SK-N-SH (cell line): ENCODE measurements at regions not wholly inside any gene's neighbourhood (a gene's known extent, or its start where the extent isn't known, plus 50 kb on each side); places are given as distances from the start of the nearest gene placed in this dataset.

ENCODE experiments used
- CTCF ChIA-PET: fragments of 300-600, 350-600 bp; formaldehyde crosslinking; extraction: SDS; loops from one replicate; lab custom pipeline; 2021; lab: Yijun Ruan, JAX
- POLR2A ChIA-PET: fragments of 350-600 bp; sonication (Branson Sonifier 250); formaldehyde crosslinking; extraction: SDS; loops from one replicate; lab custom pipeline; 2020; ENCODE audit warnings: antibody characterized with exemption, inconsistent platforms; lab: Yijun Ruan, JAX
- DNase-seq: peaks from one replicate; pipeline ENCODE4 v3.0.0; 2012
- H2AFZ ChIP-seq: fragments of 200-600 bp; sonication (generic); 2 replicates; pipeline ENCODE4 v1.8.1; 2016; ENCODE audit warnings: antibody characterized with exemption, mild to moderate bottlenecking, low read depth
- H3F3A ChIP-seq: fragments of 200-600 bp; sonication (generic); replicated peaks from 2 replicates; pipeline ENCODE3; 2016; ENCODE audit warnings: antibody characterized with exemption, mild to moderate bottlenecking; ENCODE audit not compliant: insufficient read depth
- H3K27ac ChIP-seq, 2 experiments: fragments of 200-500 bp in 1 of 2; fragments of 200-600 bp in 1 of 2; sonication (Bioruptor generic) in 1 of 2; sonication (generic), shearing (Covaris generic) in 1 of 2; 2 replicates each; pipeline versions ENCODE4 v1.5.1 to v1.6.1; 2014 to 2016; ENCODE audit warnings: low read depth in 2 of 2, inconsistent platforms in 1 of 2, low read length in 1 of 2, mild to moderate bottlenecking in 1 of 2, mixed read lengths in 1 of 2
- H3K27me3 ChIP-seq: fragments of 200-600 bp; sonication (generic), shearing (Covaris generic); 2 replicates; pipeline ENCODE4 v1.6.1; 2016; ENCODE audit warnings: mixed run types; ENCODE audit not compliant: insufficient read depth
- H3K36me3 ChIP-seq, 2 experiments: fragments of 200-500 bp in 1 of 2; fragments of 200-600 bp in 1 of 2; sonication (Bioruptor generic) in 1 of 2; sonication (generic) in 1 of 2; replicated peaks in 1 of 2; 2 replicates each; pipeline versions ENCODE3 to v1.5.1; 2014 to 2016; ENCODE audit warnings: low read length in 1 of 2, mild to moderate bottlenecking in 1 of 2; ENCODE audit not compliant: insufficient read depth in 2 of 2, control insufficient read depth in 1 of 2
- H3K4me1 ChIP-seq, 2 experiments: fragments of 200-500 bp in 1 of 2; fragments of 200-600 bp in 1 of 2; sonication (Bioruptor generic) in 1 of 2; sonication (generic), shearing (Covaris generic) in 1 of 2; 2 replicates each; pipeline versions ENCODE4 v1.5.1 to v1.6.1; 2014 to 2016; ENCODE audit warnings: low read depth in 1 of 2, low read length in 1 of 2, mixed run types in 1 of 2; ENCODE audit not compliant: insufficient read depth in 2 of 2, control insufficient read depth in 1 of 2
- H3K4me2 ChIP-seq: fragments of 200-600 bp; sonication (generic), shearing (Covaris generic); 2 replicates; pipeline ENCODE4 v1.6.1; 2017; ENCODE audit warnings: mixed run types
- H3K4me3 ChIP-seq, 2 experiments: fragments of 200-500 bp in 1 of 2; fragments of 200-600 bp in 1 of 2; sonication (Bioruptor generic) in 1 of 2; sonication (generic), shearing (Covaris generic) in 1 of 2; 2 replicates each; pipeline versions ENCODE4 v1.5.1 to v1.8.1; 2014 to 2016; ENCODE audit warnings: low read depth in 2 of 2, inconsistent platforms in 1 of 2, low read length in 1 of 2, mild to moderate bottlenecking in 1 of 2, mixed read lengths in 1 of 2, moderate library complexity in 1 of 2
- H3K79me2 ChIP-seq: fragments of 200-600 bp; sonication (generic); 2 replicates; pipeline ENCODE4 v1.8.1; 2017; ENCODE audit warnings: mild to moderate bottlenecking; ENCODE audit not compliant: insufficient read depth
- H3K9ac ChIP-seq: fragments of 200-600 bp; sonication (generic); 2 replicates; pipeline ENCODE4 v1.6.1; 2017; ENCODE audit warnings: mixed run types
- H3K9me2 ChIP-seq: fragments of 200-600 bp; sonication (generic); 2 replicates; pipeline ENCODE4 v1.6.1; 2017; ENCODE audit warnings: mixed run types
- H3K9me3 ChIP-seq: fragments of 200-600 bp; sonication (generic); 2 replicates; pipeline ENCODE4 v1.6.1; 2017; ENCODE audit warnings: mixed run types, mild to moderate bottlenecking, moderate library complexity
- H4K20me1 ChIP-seq: fragments of 200-600 bp; sonication (generic); 2 replicates; pipeline ENCODE4 v1.6.1; 2017; ENCODE audit warnings: mild to moderate bottlenecking, mixed run types; ENCODE audit not compliant: insufficient read depth
- CHD2 ChIP-seq: fragments of 150-350 bp; IDR thresholded peaks from 2 replicates; pipeline ENCODE4 v1.6.1; 2018; ENCODE audit warnings: low read length; ENCODE audit not compliant: partially characterized antibody
- ELF1 ChIP-seq: IDR thresholded peaks from 2 replicates; pipeline ENCODE4 v1.4.0; 2012
- FOSL2 ChIP-seq: IDR thresholded peaks from 2 replicates; pipeline ENCODE4 v1.4.0; 2012; ENCODE audit warnings: low read depth, mild to moderate bottlenecking, moderate library complexity, borderline replicate concordance
- FOXJ3 ChIP-seq: sonication (generic); formaldehyde crosslinking; IDR thresholded peaks from 2 replicates; pipeline ENCODE4 v1.5.1; 2020; ENCODE audit warnings: mild to moderate bottlenecking, missing genetic modification reagents
- GATA2 ChIP-seq: sonication (generic); formaldehyde crosslinking; IDR thresholded peaks from 2 replicates; pipeline ENCODE4 v1.5.0; 2020; ENCODE audit warnings: mild to moderate bottlenecking, missing genetic modification reagents
- JUND ChIP-seq: IDR thresholded peaks from 2 replicates; pipeline ENCODE4 v1.4.0; 2012
- MEF2A ChIP-seq: IDR thresholded peaks from 2 replicates; pipeline ENCODE4 v1.4.0; 2012; ENCODE audit warnings: low read depth, borderline replicate concordance
- RFX5 ChIP-seq: IDR thresholded peaks from 2 replicates; pipeline ENCODE4 v1.6.1; 2012; ENCODE audit warnings: mild to moderate bottlenecking, improper control_type of control experiment, low read length
- TAF1 ChIP-seq: IDR thresholded peaks from 2 replicates; pipeline ENCODE4 v1.6.1; 2012; ENCODE audit warnings: low read depth, mild to moderate bottlenecking, low read length, moderate library complexity, borderline replicate concordance
- TCF12 ChIP-seq: IDR thresholded peaks from 2 replicates; pipeline ENCODE4 v1.4.0; 2012
- TEAD4 ChIP-seq: IDR thresholded peaks from 2 replicates; pipeline ENCODE4 v1.4.0; 2012; ENCODE audit warnings: mild to moderate bottlenecking, borderline replicate concordance; ENCODE audit not compliant: insufficient read depth
- YY1 ChIP-seq: IDR thresholded peaks from 2 replicates; pipeline ENCODE4 v1.4.0; 2012; ENCODE audit warnings: low read depth, mild to moderate bottlenecking
- WGBS: methylation state at CpG from one replicate; pipeline ENCODE4 v1.1.6; 2017; ENCODE audit warnings: low lambda C conversion rate; 5-methylcytosine and 5-hydroxymethylcytosine counted together
- TF ChIP-seq, protein P1 (sequence below): fragments of 200-600 bp; sonication (generic); IDR thresholded peaks from 2 replicates; pipeline ENCODE4 v1.6.1; 2017; ENCODE audit warnings: antibody characterized with exemption, mild to moderate bottlenecking, moderate library complexity
- TF ChIP-seq, protein P2 (sequence below): IDR thresholded peaks from 2 replicates; pipeline ENCODE4 v1.6.1; 2012; ENCODE audit warnings: mild to moderate bottlenecking, low read depth, low read length, moderate library complexity
- TF ChIP-seq, protein P3 (sequence below): IDR thresholded peaks from 2 replicates; pipeline ENCODE4 v1.4.0; 2012; ENCODE audit warnings: low read depth, borderline replicate concordance

DNA sequence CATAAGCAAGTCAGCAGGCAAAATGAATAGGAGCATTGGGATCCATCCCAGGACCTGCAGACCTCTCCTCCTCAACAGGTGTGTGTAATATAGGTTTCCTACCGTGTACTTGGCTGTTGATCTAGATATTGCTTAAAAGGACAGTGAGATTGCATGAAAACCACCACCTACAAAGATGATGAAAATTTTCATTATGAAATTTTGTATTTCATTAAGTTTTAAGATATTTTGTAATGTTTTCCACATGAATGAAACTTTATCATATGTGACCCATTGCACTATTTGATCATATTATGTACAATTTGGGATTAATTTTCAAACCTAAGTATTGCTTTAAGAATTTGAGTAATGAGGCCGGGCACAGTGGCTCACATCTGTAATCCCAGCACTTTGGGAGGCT, 94.3 kb upstream of the TRPM1 start:
- WGBS, result 20% methylated on average over 2 of the region's 2 CpGs
- no peaks in the 10 kb centered on the region for H3K79me2 ChIP-seq
- no peaks in the 10 kb centered on the region for H3K36me3 ChIP-seq
- ChIA-PET CTCF (no interaction called here), POLR2A (no interaction called here)
- no peak overlapping the region for H3K4me3 ChIP-seq
- no peak overlapping the region for H2AFZ ChIP-seq
- no peak overlapping the region for H3K4me2 ChIP-seq
- no peaks in the 10 kb centered on the region for H3K9me3 ChIP-seq
- H3K27ac ChIP-seq, result no peak overlapping the region
- H3K9me2 ChIP-seq, result no peaks in the 10 kb centered on the region
- DNase-seq, result no peak
- no peak for TF ChIP-seq ELF1
- TF ChIP-seq MEF2A, result no peak
- TF ChIP-seq YY1, result no peak
- TF ChIP-seq, protein P1, sequence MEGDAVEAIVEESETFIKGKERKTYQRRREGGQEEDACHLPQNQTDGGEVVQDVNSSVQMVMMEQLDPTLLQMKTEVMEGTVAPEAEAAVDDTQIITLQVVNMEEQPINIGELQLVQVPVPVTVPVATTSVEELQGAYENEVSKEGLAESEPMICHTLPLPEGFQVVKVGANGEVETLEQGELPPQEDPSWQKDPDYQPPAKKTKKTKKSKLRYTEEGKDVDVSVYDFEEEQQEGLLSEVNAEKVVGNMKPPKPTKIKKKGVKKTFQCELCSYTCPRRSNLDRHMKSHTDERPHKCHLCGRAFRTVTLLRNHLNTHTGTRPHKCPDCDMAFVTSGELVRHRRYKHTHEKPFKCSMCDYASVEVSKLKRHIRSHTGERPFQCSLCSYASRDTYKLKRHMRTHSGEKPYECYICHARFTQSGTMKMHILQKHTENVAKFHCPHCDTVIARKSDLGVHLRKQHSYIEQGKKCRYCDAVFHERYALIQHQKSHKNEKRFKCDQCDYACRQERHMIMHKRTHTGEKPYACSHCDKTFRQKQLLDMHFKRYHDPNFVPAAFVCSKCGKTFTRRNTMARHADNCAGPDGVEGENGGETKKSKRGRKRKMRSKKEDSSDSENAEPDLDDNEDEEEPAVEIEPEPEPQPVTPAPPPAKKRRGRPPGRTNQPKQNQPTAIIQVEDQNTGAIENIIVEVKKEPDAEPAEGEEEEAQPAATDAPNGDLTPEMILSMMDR, result no peak
- TF ChIP-seq TCF12, result no peak
- no peak for TF ChIP-seq JUND
- TF ChIP-seq FOSL2, result no peak
- TF ChIP-seq FOXJ3 (CRISPR knock-in tag), result no peak
- no peak for TF ChIP-seq TAF1
- TF ChIP-seq, protein P2, sequence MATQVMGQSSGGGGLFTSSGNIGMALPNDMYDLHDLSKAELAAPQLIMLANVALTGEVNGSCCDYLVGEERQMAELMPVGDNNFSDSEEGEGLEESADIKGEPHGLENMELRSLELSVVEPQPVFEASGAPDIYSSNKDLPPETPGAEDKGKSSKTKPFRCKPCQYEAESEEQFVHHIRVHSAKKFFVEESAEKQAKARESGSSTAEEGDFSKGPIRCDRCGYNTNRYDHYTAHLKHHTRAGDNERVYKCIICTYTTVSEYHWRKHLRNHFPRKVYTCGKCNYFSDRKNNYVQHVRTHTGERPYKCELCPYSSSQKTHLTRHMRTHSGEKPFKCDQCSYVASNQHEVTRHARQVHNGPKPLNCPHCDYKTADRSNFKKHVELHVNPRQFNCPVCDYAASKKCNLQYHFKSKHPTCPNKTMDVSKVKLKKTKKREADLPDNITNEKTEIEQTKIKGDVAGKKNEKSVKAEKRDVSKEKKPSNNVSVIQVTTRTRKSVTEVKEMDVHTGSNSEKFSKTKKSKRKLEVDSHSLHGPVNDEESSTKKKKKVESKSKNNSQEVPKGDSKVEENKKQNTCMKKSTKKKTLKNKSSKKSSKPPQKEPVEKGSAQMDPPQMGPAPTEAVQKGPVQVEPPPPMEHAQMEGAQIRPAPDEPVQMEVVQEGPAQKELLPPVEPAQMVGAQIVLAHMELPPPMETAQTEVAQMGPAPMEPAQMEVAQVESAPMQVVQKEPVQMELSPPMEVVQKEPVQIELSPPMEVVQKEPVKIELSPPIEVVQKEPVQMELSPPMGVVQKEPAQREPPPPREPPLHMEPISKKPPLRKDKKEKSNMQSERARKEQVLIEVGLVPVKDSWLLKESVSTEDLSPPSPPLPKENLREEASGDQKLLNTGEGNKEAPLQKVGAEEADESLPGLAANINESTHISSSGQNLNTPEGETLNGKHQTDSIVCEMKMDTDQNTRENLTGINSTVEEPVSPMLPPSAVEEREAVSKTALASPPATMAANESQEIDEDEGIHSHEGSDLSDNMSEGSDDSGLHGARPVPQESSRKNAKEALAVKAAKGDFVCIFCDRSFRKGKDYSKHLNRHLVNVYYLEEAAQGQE, result no peak
- TF ChIP-seq TEAD4, result no peak
- TF ChIP-seq, protein P3, sequence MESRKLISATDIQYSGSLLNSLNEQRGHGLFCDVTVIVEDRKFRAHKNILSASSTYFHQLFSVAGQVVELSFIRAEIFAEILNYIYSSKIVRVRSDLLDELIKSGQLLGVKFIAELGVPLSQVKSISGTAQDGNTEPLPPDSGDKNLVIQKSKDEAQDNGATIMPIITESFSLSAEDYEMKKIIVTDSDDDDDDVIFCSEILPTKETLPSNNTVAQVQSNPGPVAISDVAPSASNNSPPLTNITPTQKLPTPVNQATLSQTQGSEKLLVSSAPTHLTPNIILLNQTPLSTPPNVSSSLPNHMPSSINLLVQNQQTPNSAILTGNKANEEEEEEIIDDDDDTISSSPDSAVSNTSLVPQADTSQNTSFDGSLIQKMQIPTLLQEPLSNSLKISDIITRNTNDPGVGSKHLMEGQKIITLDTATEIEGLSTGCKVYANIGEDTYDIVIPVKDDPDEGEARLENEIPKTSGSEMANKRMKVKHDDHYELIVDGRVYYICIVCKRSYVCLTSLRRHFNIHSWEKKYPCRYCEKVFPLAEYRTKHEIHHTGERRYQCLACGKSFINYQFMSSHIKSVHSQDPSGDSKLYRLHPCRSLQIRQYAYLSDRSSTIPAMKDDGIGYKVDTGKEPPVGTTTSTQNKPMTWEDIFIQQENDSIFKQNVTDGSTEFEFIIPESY, result no peak
- no peak for TF ChIP-seq CHD2
- TF ChIP-seq GATA2 (CRISPR knock-in tag), result no peak
- TF ChIP-seq RFX5, result no peak
- TF ChIP-seq, all 33 proteins: peak for 0
- H3K9ac ChIP-seq, result no peak overlapping the region
- H3F3A ChIP-seq, result no peaks in the 10 kb centered on the region
- no peaks in the 10 kb centered on the region for H3K4me1 ChIP-seq
- no peaks in the 10 kb centered on the region for H3K27me3 ChIP-seq
- H4K20me1 ChIP-seq, result no peaks in the 10 kb centered on the region
